SK-N-SH treated with all-trans-retinoic acid at 6 μM for 48 hours (cell line): ENCODE measurements at regions not wholly inside any gene's neighbourhood (a gene's known extent, or its start where the extent isn't known, plus 50 kb on each side); places are given as distances from the start of the nearest gene placed in this dataset.

Source experiments
- ATAC-seq: fragments of 200-7000 bp; cut with Tn5 transposase; 3 replicates; pipeline ENCODE4 v1.9.1; 2020; ENCODE audit warnings: mild to moderate bottlenecking, moderate library complexity
- ARNTL ChIP-seq: fragments of 450-650 bp; formaldehyde crosslinking; IDR thresholded peaks from 2 replicates; pipeline ENCODE4 v1.5.0; 2020; ENCODE audit warnings: low read depth, mild to moderate bottlenecking, moderate library complexity, borderline replicate concordance
- BACH2 ChIP-seq: fragments of 250-450 bp; sonication (Bioruptor Pico); IDR thresholded peaks from 2 replicates; pipeline ENCODE4 v1.9.0; 2021; ENCODE audit warnings: mild to moderate bottlenecking, borderline replicate concordance
- GLIS3 ChIP-seq: fragments of 250-450 bp; sonication (Bioruptor Pico); IDR thresholded peaks from 2 replicates; pipeline ENCODE4 v1.5.0; 2020; ENCODE audit warnings: mild to moderate bottlenecking, moderate library complexity
- ISL1 ChIP-seq: fragments of 250-450 bp; sonication (Bioruptor Pico); IDR thresholded peaks from 2 replicates; pipeline ENCODE4 v2.1.2; 2022; ENCODE audit warnings: mild to moderate bottlenecking, moderate library complexity
- OSR1 ChIP-seq: fragments of 250-450 bp; sonication (Bioruptor Pico); IDR thresholded peaks from 2 replicates; pipeline ENCODE4 v1.8.0; 2022; ENCODE audit warnings: moderate library complexity, mild to moderate bottlenecking, inconsistent platforms
- PPARA ChIP-seq: fragments of 250-450 bp; sonication (Bioruptor Pico); IDR thresholded peaks from 2 replicates; pipeline ENCODE4 v1.5.0; 2020; ENCODE audit warnings: mild to moderate bottlenecking, borderline replicate concordance
- RARB ChIP-seq: fragments of 250-450 bp; sonication (Bioruptor Pico); IDR thresholded peaks from 2 replicates; pipeline ENCODE4 v1.8.0; 2021; ENCODE audit warnings: mild to moderate bottlenecking, moderate library complexity
- SNAI2 ChIP-seq: fragments of 250-450 bp; sonication (Bioruptor Pico); IDR thresholded peaks from 2 replicates; pipeline ENCODE4 v1.5.0; 2020; ENCODE audit warnings: mild to moderate bottlenecking, moderate library complexity
- TCF4 ChIP-seq: fragments of 250-450 bp; sonication (Bioruptor Pico); IDR thresholded peaks from 2 replicates; pipeline ENCODE4 v1.8.0; 2021; ENCODE audit warnings: mild to moderate bottlenecking, moderate library complexity, borderline replicate concordance
- TOX ChIP-seq: fragments of 250-450 bp; sonication (Bioruptor Pico); IDR thresholded peaks from 2 replicates; pipeline ENCODE4 v1.8.0; 2021; ENCODE audit warnings: mild to moderate bottlenecking, moderate library complexity, borderline replicate concordance
- ZFP30 ChIP-seq: fragments of 450-650 bp; formaldehyde crosslinking; IDR thresholded peaks from 2 replicates; pipeline ENCODE4 v1.5.0; 2022; ENCODE audit warnings: mild to moderate bottlenecking, moderate library complexity
- ZNF565 ChIP-seq: fragments of 450-650 bp; formaldehyde crosslinking; conservative IDR thresholded peaks from 2 replicates; pipeline ENCODE4 v1.5.0; 2020; ENCODE audit warnings: low read depth, mild to moderate bottlenecking, moderate library complexity
- ZNF70 ChIP-seq: fragments of 450-650 bp; formaldehyde crosslinking; IDR thresholded peaks from 2 replicates; pipeline ENCODE4 v1.5.0; 2020; ENCODE audit warnings: mild to moderate bottlenecking, moderate library complexity
- ZNF8 ChIP-seq: fragments of 450-650 bp; formaldehyde crosslinking; IDR thresholded peaks from 2 replicates; pipeline ENCODE4 v1.5.0; 2020; ENCODE audit warnings: mild to moderate bottlenecking, moderate library complexity
- TF ChIP-seq, protein P1 (sequence below): fragments of 250-450 bp; sonication (Bioruptor Pico); IDR thresholded peaks from 2 replicates; pipeline ENCODE4 v1.5.0; 2020; ENCODE audit warnings: mild to moderate bottlenecking, moderate library complexity
- TF ChIP-seq, protein P2 (sequence below): fragments of 250-450 bp; sonication (Bioruptor Pico); IDR thresholded peaks from 2 replicates; pipeline ENCODE4 v1.5.1; 2020; ENCODE audit warnings: low read depth, mild to moderate bottlenecking, moderate library complexity
- TF ChIP-seq, protein P3 (sequence below): fragments of 250-450 bp; sonication (Bioruptor Pico); IDR thresholded peaks from 2 replicates; pipeline ENCODE4 v1.8.0; 2021; ENCODE audit warnings: low read depth, mild to moderate bottlenecking, moderate library complexity, borderline replicate concordance
- TF ChIP-seq, protein P4 (sequence below): fragments of 250-450 bp; sonication (Bioruptor Pico); IDR thresholded peaks from 2 replicates; pipeline ENCODE4 v1.8.0; 2020; ENCODE audit warnings: mild to moderate bottlenecking, moderate library complexity, borderline replicate concordance
- TF ChIP-seq, protein P5 (sequence below): fragments of 250-450 bp; sonication (Bioruptor Pico); IDR thresholded peaks from 2 replicates; pipeline ENCODE4 v1.5.1; 2021; ENCODE audit warnings: mild to moderate bottlenecking, moderate library complexity

DNA sequence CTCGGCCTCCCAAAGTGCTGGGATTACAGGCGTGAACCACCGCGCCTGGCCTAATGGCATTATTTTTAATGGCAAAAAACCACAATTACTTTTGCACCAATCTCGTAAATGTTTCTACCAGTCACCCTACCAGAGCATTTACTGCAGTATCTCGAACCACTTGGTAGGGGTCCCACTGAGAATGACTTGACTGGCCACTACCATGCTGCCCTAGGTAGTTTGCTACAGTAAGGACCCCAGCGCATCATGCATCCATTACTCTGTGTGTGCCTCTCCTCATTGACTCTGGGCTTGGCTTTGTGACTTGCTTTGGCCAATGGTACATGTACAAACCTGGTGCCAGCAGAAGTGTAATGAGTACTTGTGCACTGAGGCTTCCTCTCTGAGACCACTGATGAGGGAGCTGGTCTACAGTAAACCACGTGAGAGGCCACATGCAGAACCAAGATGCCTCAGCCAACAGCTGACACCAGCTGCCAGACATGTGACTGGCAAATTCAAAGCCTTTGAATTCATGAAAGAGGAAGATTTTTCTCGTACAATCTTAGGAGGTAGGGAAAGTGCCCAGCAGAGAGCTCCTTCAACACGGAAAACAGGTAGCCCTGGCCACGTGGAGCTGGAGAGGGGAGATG, 421.7 kb upstream of the C16orf82 start:
- ATAC-seq, result no peak
- TF ChIP-seq, protein P1, sequence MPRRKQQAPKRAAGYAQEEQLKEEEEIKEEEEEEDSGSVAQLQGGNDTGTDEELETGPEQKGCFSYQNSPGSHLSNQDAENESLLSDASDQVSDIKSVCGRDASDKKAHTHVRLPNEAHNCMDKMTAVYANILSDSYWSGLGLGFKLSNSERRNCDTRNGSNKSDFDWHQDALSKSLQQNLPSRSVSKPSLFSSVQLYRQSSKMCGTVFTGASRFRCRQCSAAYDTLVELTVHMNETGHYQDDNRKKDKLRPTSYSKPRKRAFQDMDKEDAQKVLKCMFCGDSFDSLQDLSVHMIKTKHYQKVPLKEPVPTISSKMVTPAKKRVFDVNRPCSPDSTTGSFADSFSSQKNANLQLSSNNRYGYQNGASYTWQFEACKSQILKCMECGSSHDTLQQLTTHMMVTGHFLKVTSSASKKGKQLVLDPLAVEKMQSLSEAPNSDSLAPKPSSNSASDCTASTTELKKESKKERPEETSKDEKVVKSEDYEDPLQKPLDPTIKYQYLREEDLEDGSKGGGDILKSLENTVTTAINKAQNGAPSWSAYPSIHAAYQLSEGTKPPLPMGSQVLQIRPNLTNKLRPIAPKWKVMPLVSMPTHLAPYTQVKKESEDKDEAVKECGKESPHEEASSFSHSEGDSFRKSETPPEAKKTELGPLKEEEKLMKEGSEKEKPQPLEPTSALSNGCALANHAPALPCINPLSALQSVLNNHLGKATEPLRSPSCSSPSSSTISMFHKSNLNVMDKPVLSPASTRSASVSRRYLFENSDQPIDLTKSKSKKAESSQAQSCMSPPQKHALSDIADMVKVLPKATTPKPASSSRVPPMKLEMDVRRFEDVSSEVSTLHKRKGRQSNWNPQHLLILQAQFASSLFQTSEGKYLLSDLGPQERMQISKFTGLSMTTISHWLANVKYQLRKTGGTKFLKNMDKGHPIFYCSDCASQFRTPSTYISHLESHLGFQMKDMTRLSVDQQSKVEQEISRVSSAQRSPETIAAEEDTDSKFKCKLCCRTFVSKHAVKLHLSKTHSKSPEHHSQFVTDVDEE, result no peak
- no peak for TF ChIP-seq ARNTL
- TF ChIP-seq, protein P2, sequence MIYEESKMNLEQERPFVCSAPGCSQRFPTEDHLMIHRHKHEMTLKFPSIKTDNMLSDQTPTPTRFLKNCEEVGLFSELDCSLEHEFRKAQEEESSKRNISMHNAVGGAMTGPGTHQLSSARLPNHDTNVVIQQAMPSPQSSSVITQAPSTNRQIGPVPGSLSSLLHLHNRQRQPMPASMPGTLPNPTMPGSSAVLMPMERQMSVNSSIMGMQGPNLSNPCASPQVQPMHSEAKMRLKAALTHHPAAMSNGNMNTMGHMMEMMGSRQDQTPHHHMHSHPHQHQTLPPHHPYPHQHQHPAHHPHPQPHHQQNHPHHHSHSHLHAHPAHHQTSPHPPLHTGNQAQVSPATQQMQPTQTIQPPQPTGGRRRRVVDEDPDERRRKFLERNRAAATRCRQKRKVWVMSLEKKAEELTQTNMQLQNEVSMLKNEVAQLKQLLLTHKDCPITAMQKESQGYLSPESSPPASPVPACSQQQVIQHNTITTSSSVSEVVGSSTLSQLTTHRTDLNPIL, result no peak
- no peak for TF ChIP-seq ZNF565
- TF ChIP-seq, protein P3, sequence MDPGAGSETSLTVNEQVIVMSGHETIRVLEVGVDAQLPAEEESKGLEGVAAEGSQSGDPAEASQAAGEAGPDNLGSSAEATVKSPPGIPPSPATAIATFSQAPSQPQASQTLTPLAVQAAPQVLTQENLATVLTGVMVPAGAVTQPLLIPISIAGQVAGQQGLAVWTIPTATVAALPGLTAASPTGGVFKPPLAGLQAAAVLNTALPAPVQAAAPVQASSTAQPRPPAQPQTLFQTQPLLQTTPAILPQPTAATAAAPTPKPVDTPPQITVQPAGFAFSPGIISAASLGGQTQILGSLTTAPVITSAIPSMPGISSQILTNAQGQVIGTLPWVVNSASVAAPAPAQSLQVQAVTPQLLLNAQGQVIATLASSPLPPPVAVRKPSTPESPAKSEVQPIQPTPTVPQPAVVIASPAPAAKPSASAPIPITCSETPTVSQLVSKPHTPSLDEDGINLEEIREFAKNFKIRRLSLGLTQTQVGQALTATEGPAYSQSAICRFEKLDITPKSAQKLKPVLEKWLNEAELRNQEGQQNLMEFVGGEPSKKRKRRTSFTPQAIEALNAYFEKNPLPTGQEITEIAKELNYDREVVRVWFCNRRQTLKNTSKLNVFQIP (CRISPR knock-in tag), result no peak
- TF ChIP-seq ZFP30 (CRISPR knock-in tag), result no peak
- no peak for TF ChIP-seq TCF4 (CRISPR knock-in tag)
- TF ChIP-seq, protein P4, sequence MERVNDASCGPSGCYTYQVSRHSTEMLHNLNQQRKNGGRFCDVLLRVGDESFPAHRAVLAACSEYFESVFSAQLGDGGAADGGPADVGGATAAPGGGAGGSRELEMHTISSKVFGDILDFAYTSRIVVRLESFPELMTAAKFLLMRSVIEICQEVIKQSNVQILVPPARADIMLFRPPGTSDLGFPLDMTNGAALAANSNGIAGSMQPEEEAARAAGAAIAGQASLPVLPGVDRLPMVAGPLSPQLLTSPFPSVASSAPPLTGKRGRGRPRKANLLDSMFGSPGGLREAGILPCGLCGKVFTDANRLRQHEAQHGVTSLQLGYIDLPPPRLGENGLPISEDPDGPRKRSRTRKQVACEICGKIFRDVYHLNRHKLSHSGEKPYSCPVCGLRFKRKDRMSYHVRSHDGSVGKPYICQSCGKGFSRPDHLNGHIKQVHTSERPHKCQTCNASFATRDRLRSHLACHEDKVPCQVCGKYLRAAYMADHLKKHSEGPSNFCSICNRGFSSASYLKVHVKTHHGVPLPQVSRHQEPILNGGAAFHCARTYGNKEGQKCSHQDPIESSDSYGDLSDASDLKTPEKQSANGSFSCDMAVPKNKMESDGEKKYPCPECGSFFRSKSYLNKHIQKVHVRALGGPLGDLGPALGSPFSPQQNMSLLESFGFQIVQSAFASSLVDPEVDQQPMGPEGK (CRISPR knock-in tag), result no peak
- TF ChIP-seq ZNF8 (CRISPR knock-in tag), result no peak
- no peak for TF ChIP-seq SNAI2 (CRISPR knock-in tag)
- TF ChIP-seq OSR1 (CRISPR knock-in tag), result no peak
- TF ChIP-seq, protein P5, sequence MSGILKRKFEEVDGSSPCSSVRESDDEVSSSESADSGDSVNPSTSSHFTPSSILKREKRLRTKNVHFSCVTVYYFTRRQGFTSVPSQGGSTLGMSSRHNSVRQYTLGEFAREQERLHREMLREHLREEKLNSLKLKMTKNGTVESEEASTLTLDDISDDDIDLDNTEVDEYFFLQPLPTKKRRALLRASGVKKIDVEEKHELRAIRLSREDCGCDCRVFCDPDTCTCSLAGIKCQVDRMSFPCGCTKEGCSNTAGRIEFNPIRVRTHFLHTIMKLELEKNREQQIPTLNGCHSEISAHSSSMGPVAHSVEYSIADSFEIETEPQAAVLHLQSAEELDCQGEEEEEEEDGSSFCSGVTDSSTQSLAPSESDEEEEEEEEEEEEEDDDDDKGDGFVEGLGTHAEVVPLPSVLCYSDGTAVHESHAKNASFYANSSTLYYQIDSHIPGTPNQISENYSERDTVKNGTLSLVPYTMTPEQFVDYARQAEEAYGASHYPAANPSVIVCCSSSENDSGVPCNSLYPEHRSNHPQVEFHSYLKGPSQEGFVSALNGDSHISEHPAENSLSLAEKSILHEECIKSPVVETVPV, result no peak

DNA sequence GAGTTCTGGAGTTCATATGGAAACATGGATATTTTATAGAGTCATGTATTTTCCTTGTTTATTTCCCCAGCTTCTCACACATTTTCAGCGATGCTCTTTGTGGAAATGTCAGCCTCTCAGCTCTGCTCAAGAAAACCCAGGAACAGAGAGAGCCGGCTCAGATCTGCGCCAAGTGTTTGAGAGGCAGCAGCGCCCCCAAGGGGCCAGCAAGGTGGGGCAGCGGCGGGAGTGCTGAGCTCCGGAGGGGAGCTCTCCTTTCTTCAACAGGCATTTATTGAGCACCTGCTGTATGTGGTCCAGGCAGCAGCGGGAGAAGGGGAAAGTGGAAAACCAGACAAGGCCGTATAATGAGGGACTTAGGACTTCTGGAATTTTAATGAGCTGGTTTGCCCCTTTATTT, 421.1 kb upstream of the C16orf82 start:
- no peak for ATAC-seq
- TF ChIP-seq ISL1 (CRISPR knock-in tag), result no peak
- TF ChIP-seq, all 23 proteins: peak for 0

DNA sequence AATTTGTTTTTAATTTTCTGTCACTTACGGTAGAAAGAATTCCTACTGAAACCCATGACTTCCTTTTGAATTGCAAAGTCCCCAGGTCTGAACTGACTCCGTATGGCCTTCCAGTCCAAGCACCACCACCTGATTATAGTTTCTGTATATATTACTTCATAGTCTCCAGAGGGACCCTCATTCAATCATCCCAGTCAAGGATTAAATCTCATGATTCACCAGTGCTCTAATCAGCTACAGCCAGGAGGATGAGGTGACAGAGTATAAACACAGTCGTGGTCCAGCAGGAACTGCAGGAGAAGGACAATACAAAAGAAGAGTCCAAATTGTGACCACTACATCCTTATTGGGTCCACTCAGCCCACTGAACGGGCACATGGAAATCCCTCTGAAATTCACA, 418.9 kb upstream of the C16orf82 start:
- ATAC-seq, result no peak
- TF ChIP-seq BACH2 (CRISPR knock-in tag) (no peak), PPARA (no peak), ISL1 (CRISPR knock-in tag) (no peak)

DNA sequence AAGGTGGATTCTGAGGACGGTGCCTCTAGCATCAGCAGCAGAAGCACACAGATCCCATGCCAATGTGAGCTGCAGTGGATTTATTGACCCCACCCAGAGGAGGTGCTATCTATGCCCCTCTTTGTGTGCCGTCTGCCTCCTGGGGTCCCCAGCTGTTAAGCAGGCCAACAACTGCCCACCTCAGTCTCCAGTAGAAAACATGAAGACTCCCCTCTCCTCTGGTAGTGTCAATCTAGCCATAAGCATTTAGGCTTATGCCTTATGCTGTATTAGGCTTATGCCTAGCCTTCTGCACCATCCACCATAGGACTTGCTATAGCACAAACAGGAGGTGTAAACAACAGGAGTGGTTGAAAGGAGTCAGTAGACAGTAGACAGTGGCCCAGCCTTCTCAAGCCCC, 417.9 kb upstream of the C16orf82 start:
- no peak for ATAC-seq
- TF ChIP-seq ZNF8 (CRISPR knock-in tag), result no peak
- no peak for TF ChIP-seq BACH2 (CRISPR knock-in tag)
- TF ChIP-seq, protein P2, result no peak
- TF ChIP-seq TOX (CRISPR knock-in tag), result no peak
- no peak for TF ChIP-seq RARB (CRISPR knock-in tag)
- no peak for TF ChIP-seq GLIS3
- TF ChIP-seq, protein P5, result no peak
- TF ChIP-seq ZNF70 (CRISPR knock-in tag), result no peak
- TF ChIP-seq OSR1 (CRISPR knock-in tag), result no peak
